Natural killer cell (primary cell): ENCODE measurements at regions not wholly inside any gene's neighbourhood (a gene's known extent, or its start where the extent isn't known, plus 50 kb on each side); places are given as distances from the start of the nearest gene placed in this dataset.

Experiments used
- ATAC-seq, 3 donors: fragments of 150-1000 bp in 2 of 3; fragments of 200-7000 bp in 1 of 3; cut with Tn5 transposase; 1 replicate in 1 of 3; 2 replicates in 2 of 3; pipeline ENCODE4 v1.10.0; 2021; ENCODE audit warnings: mild to moderate bottlenecking in 2 of 3, moderate library complexity in 2 of 3
- DNase-seq, 2 donors: peaks; one replicate each; pipeline versions ENCODE4 v3.0.0 to v3.0.0-alpha.2; 2013 to 2021; ENCODE audit warnings: mixed read lengths in 1 of 2
- H3K27ac ChIP-seq: one replicate; pipeline ENCODE4 v1.5.1; 2013; ENCODE audit warnings: mild to moderate bottlenecking, low read length
- H3K27me3 ChIP-seq: one replicate; pipeline ENCODE4 v1.6.1; 2013; ENCODE audit warnings: low read length; ENCODE audit not compliant: control insufficient read depth, insufficient read depth
- H3K36me3 ChIP-seq: one replicate; pipeline ENCODE4 v1.6.1; 2013; ENCODE audit warnings: low read length; ENCODE audit not compliant: control insufficient read depth, insufficient read depth
- H3K4me1 ChIP-seq: one replicate; pipeline ENCODE4 v1.6.1; 2013; ENCODE audit warnings: low read length; ENCODE audit not compliant: control insufficient read depth, insufficient read depth
- H3K4me3 ChIP-seq: one replicate; pipeline ENCODE4 v1.5.1; 2013; ENCODE audit warnings: low read length
- H3K9me3 ChIP-seq: one replicate; pipeline ENCODE4 v1.6.1; 2013; ENCODE audit warnings: low read length; ENCODE audit not compliant: control insufficient read depth, insufficient read depth
- H3K27ac Mint-ChIP-seq, 2 donors: one replicate each; pipeline ENCODE4 v1.8.0; 2022; ENCODE audit warnings: mild to moderate bottlenecking in 2 of 2, mixed read lengths in 2 of 2, moderate library complexity in 1 of 2
- H3K27me3 Mint-ChIP-seq, 2 donors: one replicate each; pipeline ENCODE4 v1.8.0; 2022; ENCODE audit warnings: low read depth in 2 of 2, mixed read lengths in 2 of 2
- H3K36me3 Mint-ChIP-seq: one replicate; pipeline ENCODE4 v1.8.0; 2022; ENCODE audit warnings: mixed read lengths
- H3K4me1 Mint-ChIP-seq, 2 donors: one replicate each; pipeline ENCODE4 v1.8.0; 2022; ENCODE audit warnings: mixed read lengths in 2 of 2
- H3K4me3 Mint-ChIP-seq: one replicate; pipeline ENCODE4 v1.8.0; 2022; ENCODE audit warnings: mild to moderate bottlenecking, moderate library complexity, mixed read lengths
- H3K9me3 Mint-ChIP-seq, 2 donors: one replicate each; pipeline ENCODE4 v1.8.0; 2022; ENCODE audit warnings: mixed read lengths in 2 of 2
- CTCF ChIP-seq: fragments of 200-600 bp; IDR thresholded peaks from one replicate; pipeline ENCODE4 v1.8.0; 2022; ENCODE audit warnings: antibody characterized with exemption
- WGBS: methylation state at CpG from one replicate; pipeline ENCODE4 v1.1.7; 2013; ENCODE audit warnings: missing lambda C conversion rate; ENCODE audit not compliant: insufficient coverage; 5-methylcytosine and 5-hydroxymethylcytosine counted together
- intact Hi-C: fragments of 100-400 bp; cut with micrococcal nuclease; formaldehyde crosslinking; loops from one replicate; pipeline ENCODE4 v1.14.2; 2022

- no peaks in the 10 kb centered on the region for H3K4me1 ChIP-seq
- H3K9me3 Mint-ChIP-seq, result no peaks in the 10 kb centered on the region
- 100% methylated on average over 1 of the region's 1 CpG for WGBS
- no peak overlapping the region for H3K27ac Mint-ChIP-seq
- peaks cover 0 to 24% of the 10 kb centered on the region in 2 donors for H3K27me3 Mint-ChIP-seq
- H3K36me3 Mint-ChIP-seq, result no peaks in the 10 kb centered on the region
- no peaks in the 10 kb centered on the region for H3K36me3 ChIP-seq
- H3K4me3 Mint-ChIP-seq, result no peak overlapping the region
- no peaks in the 10 kb centered on the region for H3K27me3 ChIP-seq
- no peaks in the 10 kb centered on the region for H3K9me3 ChIP-seq
- no peak for ATAC-seq
- DNase-seq, result no peak
- no peaks in the 10 kb centered on the region for H3K4me1 Mint-ChIP-seq
- H3K4me3 ChIP-seq, result no peak overlapping the region
- H3K27ac ChIP-seq, result no peak overlapping the region
- no peak for TF ChIP-seq CTCF
- intact Hi-C loops, result no loop called here
These were observed 225.5 kb downstream of the ZNF674 start for GRCh38 chrX:46319750-46320149.

- H3K27ac ChIP-seq, result no peak overlapping the region
- H3K36me3 ChIP-seq, result no peaks in the 10 kb centered on the region
- no peaks in the 10 kb centered on the region for H3K4me1 Mint-ChIP-seq
- H3K4me1 ChIP-seq, result no peaks in the 10 kb centered on the region
- H3K4me3 ChIP-seq, result no peak overlapping the region
- no peak for DNase-seq
- no peak overlapping the region for H3K4me3 Mint-ChIP-seq
- peaks cover 0 to 22% of the 10 kb centered on the region in 2 donors for H3K27me3 Mint-ChIP-seq
- H3K27me3 ChIP-seq, result no peaks in the 10 kb centered on the region
- no peak for ATAC-seq
- 90% methylated on average over 3 of the region's 3 CpGs for WGBS
- no peaks in the 10 kb centered on the region for H3K9me3 Mint-ChIP-seq
- TF ChIP-seq CTCF, result no peak
- no peak overlapping the region for H3K27ac Mint-ChIP-seq
- H3K9me3 ChIP-seq, result no peaks in the 10 kb centered on the region
- intact Hi-C loops, result no loop called here
- no peaks in the 10 kb centered on the region for H3K36me3 Mint-ChIP-seq
These were observed 226.7 kb downstream of the ZNF674 start for GRCh38 chrX:46318551-46318950.

- no peak for DNase-seq
- H3K36me3 ChIP-seq, result no peaks in the 10 kb centered on the region
- H3K27me3 ChIP-seq, result no peaks in the 10 kb centered on the region
- no peaks in the 10 kb centered on the region for H3K36me3 Mint-ChIP-seq
- no peak overlapping the region for H3K27ac ChIP-seq
- 80% methylated on average over 1 of the region's 1 CpG for WGBS
- H3K4me1 ChIP-seq, result no peaks in the 10 kb centered on the region
- no peak overlapping the region for H3K4me3 Mint-ChIP-seq
- H3K27me3 Mint-ChIP-seq, result peaks cover 0 to 18% of the 10 kb centered on the region in 2 donors
- H3K4me3 ChIP-seq, result no peak overlapping the region
- intact Hi-C loops, result no loop called here
- H3K27ac Mint-ChIP-seq, result no peak overlapping the region
- H3K9me3 ChIP-seq, result no peaks in the 10 kb centered on the region
- H3K4me1 Mint-ChIP-seq, result no peaks in the 10 kb centered on the region
- no peak for ATAC-seq
- H3K9me3 Mint-ChIP-seq, result no peaks in the 10 kb centered on the region
- no peak for TF ChIP-seq CTCF
These were observed 228.1 kb downstream of the ZNF674 start for GRCh38 chrX:46317163-46317562.

- H3K36me3 Mint-ChIP-seq, result no peaks in the 10 kb centered on the region
- H3K4me1 ChIP-seq, result no peaks in the 10 kb centered on the region
- H3K27ac Mint-ChIP-seq, result no peak overlapping the region
- intact Hi-C loops, result no loop called here
- H3K27me3 Mint-ChIP-seq, result peaks cover 0 to 2% of the 10 kb centered on the region in 2 donors
- no peaks in the 10 kb centered on the region for H3K4me1 Mint-ChIP-seq
- no peaks in the 10 kb centered on the region for H3K9me3 Mint-ChIP-seq
- no peak for TF ChIP-seq CTCF
- no peak for ATAC-seq
- 90% methylated on average over 2 of the region's 4 CpGs for WGBS
- no peak overlapping the region for H3K4me3 ChIP-seq
- H3K9me3 ChIP-seq, result no peaks in the 10 kb centered on the region
- DNase-seq, result no peak
- no peak overlapping the region for H3K4me3 Mint-ChIP-seq
- H3K27me3 ChIP-seq, result no peaks in the 10 kb centered on the region
- H3K36me3 ChIP-seq, result no peaks in the 10 kb centered on the region
- H3K27ac ChIP-seq, result no peak overlapping the region
These were observed 233.6 kb downstream of the ZNF674 start for GRCh38 chrX:46311581-46312120.
